Activated CD4-positive, alpha-beta T cell treated with anti-CD3 and anti-CD28 coated beads, Interleukin-2, amount 50 U/mL, for 48 hours (primary cell): ENCODE measurements at regions not wholly inside any gene's neighbourhood (a gene's known extent, or its start where the extent isn't known, plus 50 kb on each side); places are given as distances from the start of the nearest gene placed in this dataset.
"Not testable (repeated sequence)": the region's sequence is repeated elsewhere in the genome, so short reads cannot be mapped to it uniquely, and the experiment has no call there.

Experiments used
- DNase-seq, 2 experiments: peaks; one replicate each; pipeline ENCODE4 v3.0.0-alpha.2; 2020

GRCh38 chr1:8227674-8228073 is 90.2 kb upstream of the SLC45A1 start:
- not testable (repeated sequence) for DNase-seq

DNA sequence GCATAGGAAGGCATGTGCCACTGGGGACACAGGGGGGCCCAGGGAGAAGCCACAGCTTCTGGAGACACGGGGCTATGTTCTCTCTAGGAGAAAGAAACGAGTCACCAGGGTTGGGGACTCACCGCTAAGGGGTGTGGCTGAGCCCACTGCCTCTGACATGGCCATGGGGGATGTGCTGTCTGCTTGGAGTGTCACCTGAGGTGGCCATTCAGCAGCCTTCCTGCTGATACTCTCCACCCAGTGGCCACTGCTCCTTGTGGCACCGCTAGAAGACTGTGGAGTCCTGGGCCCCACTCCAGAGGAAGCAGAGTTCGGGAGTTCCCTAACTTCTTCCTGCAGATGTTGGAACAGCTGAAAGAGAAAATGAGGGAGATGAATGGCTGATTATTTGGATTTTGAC is 91.2 kb upstream of the SLC45A1 start:
- DNase-seq, result no peak

GRCh38 chr1:8226024-8226423 is 91.9 kb upstream of the SLC45A1 start:
- DNase-seq, result not testable (repeated sequence)

DNA sequence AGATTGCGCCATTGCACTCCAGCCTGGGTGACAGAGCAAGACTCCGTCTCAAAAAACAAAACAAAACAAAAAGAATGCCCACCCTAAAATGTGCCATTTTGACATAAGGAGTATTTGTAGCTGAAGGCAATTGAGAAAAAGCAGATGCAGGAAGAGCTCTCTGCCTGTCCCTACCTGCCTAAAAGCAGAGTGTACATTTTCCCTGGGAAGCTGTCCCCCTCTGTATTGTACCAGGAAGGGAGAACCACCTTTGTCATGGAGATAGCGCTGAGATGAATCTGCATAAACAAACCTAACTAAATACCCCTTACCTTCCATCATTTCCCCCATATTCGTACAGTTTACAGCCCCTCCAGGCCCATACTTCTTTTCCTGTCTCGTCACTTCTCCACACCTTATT is 94.4 kb upstream of the SLC45A1 start:
- no peak for DNase-seq

- no peak for DNase-seq
Observed at GRCh38 chr1:8222789-8223188, 95.1 kb upstream of the SLC45A1 start.

DNA sequence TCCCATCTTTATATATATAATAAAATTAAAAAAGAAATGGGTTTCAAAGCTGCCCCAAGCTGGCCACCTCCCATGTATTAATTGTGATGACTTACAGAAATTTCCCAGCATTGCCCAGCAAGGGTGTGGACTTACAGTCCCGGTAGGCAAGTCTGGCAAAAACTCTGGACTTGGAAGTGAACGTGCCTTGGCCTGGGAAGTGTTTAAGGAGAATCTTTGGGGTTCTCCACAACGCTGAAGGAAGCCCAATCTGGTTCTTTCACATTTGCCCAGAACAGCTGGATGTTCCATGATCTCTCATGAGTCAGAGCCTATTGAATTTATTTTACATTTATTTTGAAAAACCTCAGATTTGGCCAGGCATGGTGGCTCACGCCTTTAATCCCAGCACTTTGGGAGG is 98.4 kb upstream of the SLC45A1 start:
- DNase-seq, result no peak

- no peak for DNase-seq
Observed at GRCh38 chr1:8218351-8219092, 99.4 kb upstream of the SLC45A1 start.

DNA sequence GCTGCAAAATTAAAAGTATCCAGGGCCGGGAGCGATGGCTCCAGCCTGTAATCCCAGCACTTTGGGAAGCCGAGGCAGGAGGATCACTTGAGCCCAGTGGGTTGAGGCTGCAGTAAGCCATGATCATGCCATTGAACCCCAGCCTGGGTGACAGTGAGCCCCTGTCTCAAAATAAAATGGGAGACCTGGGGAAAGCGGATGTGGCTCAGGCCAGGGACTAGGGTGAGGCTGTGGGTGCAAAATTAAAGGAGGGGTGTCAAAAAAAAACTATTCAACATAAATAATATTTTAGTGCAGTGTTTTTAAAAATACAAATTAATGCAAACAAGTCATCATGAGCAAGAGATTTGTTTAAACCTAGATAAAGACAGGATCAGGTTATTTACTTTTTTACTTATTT is 100.1 kb upstream of the SLC45A1 start:
- DNase-seq, result no peak

- DNase-seq, result peak; percentile 17 to 35
Observed at GRCh38 chr1:8217011-8217711, 100.8 kb upstream of the SLC45A1 start.

DNA sequence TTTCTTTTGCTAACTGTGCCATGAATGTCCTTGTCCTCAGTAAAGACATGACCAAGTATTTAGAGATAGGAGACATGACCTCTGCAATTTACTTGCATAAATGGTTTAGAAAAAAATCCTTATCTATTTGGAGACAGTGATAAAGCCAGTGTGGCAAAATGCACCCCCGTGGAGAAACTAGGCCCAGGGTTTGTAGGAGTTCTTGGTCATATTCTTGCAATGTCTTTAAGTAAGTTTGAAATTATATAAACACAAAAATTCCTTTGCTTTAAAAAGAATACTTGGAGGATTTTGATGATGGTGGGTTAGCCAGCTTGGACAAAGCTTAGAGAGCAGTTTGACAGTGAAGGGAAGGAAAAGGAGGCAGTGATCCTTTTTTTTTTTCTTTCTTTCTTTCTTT is 101.9 kb upstream of the SLC45A1 start:
- DNase-seq, result no peak

- DNase-seq, result no peak
Observed at GRCh38 chr1:8214501-8215173, 103.3 kb upstream of the SLC45A1 start.

DNA sequence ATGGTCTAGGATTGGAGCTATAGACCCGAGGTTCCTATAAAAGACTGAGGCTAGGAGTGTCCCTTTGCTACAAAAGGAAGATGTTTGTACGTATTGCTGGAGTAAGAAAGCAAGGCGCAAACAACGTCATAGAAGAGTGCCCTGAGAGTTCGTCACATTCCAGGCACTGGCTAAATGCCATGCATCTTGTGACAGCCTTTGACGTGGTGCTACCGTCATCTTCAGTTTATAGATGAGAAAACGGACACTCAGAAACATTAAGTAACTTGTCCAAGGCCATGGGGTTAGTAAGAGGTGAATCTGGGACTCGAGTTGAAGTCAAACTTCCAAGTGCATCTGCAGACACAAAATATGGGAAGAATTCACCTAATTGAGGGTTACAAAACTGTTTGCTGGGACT is 104.2 kb upstream of the SLC45A1 start:
- DNase-seq, result no peak

DNA sequence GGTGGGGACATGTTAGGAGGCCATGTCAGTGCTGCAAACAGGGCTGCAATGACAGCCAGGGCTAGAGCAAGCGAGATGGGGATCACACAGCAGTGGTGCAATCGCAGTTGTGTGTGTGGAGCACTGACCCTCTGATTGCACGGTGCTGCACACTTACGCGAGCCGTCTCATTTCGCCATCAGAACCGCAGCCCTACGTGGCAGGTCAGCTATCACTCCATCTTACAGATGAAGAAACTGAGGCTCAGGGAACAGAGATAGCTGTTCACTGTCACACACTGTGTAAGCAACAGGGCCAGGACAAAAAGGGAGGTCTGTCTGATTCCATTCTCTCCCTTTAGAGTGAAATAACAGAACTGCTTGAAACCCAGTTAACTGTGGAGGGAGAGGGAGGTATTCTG is 104.8 kb upstream of the SLC45A1 start:
- DNase-seq, result no peak

DNA sequence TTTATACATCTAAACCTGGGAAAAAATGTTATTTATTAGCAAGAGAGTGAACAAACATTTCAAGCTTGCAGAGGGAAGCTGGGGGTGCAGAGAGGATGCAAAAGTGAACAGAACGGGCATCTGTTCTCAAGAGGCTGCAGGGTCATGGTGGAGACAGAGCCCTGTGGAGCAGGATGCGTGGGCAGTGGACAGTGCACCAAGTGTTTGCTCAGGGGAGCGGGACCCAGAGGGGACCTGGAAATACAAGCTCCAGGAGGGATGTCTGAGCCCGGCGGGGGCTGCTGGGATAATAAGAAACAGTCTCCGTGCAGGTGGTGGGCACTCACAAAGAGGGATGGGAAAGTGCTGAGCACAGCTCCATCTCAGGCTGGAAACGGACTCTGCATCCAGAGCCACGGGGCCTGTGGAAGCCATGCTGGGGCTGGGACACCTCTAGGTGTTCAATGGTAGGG is 105.3 kb upstream of the SLC45A1 start:
- no peak for DNase-seq

DNA sequence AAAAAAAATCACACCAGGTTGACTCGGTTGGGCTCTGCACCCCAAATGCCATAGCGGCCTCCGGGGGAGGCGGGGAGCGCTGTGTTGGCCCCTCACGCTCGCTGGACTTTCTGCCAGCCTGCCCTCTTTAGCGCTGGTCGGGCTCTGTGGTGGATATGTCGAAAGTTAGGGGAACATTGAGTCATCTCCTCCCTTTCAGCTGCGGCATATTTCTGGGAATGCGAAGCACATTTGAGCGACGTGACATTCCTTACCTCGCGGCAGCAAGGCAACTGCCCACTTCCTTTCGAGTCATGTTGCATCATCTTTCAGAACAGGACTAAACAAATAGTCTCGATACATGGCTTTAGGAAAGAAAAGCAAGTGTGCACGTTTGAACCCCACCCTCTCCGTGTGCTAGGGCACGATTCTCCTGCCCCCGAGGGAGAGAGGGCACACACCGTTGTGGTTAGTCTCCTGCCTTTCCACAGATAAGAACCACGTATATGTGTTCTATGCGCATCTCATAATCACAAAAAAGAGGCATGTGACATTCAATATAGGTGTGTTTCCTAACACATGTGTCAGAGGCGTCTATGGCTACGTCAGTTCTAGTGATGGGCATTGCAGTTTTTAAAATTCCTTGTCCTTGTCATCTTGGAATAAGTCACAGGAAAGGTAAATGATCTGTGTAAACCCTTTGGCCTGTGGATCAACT is 105.9 kb upstream of the SLC45A1 start:
- peak in 1 of 2 experiments; percentile 24 for DNase-seq

DNA sequence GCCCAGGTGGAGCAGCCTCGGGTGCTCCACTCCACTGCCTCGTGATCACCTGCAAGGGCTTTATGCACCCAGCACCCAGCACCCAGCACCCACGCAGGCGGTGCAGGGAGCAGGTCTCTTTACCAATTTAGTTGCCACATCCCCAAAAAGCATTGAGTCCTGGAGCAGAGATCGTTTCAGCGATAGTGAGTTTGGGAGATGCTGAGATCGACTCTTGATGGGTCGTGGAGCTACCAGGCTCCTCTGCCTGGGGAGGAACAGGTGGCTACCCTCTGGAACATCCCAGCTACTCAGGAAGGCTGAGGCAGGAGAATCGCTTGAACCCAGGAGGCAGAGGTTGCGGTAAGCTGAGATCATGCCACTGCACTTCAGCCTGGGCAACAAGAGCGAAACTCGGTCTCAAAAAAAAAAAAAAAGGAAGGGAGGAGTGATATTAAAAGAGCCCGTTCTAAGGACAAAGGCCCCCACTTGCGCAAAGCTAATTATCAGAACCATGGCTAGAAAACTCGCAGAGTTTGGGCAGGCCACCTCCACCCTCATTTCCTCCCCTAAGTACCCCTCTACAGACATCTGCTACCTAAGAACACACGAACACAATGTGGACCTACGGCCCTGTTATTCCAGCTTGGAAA is 106.5 kb upstream of the SLC45A1 start:
- DNase-seq, result no peak

DNA sequence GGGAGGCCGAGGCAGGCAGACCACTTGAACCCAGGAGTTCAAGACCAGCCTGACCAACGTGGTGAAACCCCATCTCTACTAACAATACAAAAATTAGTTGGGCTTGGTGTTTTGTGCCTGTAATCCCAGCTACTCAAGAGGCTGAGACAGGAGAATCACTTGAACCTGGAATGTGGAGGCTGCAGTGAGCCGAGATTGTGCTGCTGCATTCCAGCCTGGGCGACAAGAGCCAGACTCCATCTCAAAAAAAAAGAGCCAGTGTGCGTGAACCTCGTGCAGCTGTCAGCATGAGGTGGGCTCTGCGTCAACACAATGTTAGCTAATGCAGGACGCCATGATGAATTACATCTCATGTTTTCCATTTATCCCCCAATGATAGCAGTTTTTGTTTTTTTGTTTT is 110.7 kb upstream of the SLC45A1 start:
- DNase-seq, result no peak

GRCh38 chr1:8206391-8206790 is 111.5 kb upstream of the SLC45A1 start:
- DNase-seq, result no peak

DNA sequence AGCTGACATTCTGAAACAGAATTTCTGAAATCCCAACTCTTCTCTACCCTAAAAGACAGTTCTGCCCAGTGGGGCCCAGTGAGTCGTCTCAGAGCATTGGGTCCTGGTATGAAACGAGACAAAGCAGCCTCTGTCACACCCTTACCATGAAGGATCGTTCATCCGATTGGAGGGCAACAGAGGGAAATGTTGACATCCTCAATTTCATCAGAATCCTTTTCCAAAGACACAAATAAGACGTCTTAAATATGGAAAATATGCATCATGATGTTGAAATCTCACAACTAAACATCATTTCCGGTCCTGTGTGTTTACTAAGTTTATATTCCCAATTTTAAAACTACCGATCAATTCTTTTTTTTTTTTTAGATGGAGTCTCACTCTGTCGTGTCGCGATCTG is 112.1 kb upstream of the SLC45A1 start:
- no peak for DNase-seq

DNA sequence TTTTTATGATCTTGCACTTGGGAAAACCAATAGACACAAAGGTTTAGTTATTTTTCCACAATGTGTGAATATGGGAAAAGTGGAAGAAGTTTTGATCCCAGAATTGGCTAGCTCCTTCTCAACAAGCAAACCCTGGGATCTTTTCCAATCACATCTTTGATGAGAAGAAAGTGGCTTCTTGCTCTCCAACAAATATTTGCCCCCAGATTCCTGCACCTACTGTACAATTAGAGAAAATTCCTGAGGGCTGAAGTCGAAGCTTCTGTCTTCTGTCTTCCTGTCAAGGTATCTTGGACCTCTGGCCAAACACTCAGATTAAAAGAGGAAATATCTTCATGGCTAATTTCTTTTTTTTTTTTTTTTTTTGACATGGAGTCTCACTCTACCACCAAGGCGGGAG is 113.1 kb upstream of the SLC45A1 start:
- DNase-seq, result no peak

- no peak for DNase-seq
Observed at GRCh38 chr1:8203551-8203950, 114.4 kb upstream of the SLC45A1 start.

GRCh38 chr1:8203056-8203455 is 114.9 kb upstream of the SLC45A1 start:
- DNase-seq, result no peak
